Pancreas (tissue), 10 donors: ENCODE measurements at regions not wholly inside any gene's neighbourhood (a gene's known extent, or its start where the extent isn't known, plus 50 kb on each side); places are given as distances from the start of the nearest gene placed in this dataset.
A peak's percentile ranks its signal among the peaks of the same experiment; 100 is the strongest.

ENCODE experiments used
- ATAC-seq, 4 donors: fragments of 200-7000 bp; cut with Tn5 transposase; one replicate each; pipeline versions ENCODE4 v1.8.0 to v1.9.1; 2020; ENCODE audit warnings: mild to moderate bottlenecking in 4 of 4, moderate library complexity in 4 of 4
- DNase-seq, 6 donors: peaks; one replicate each; pipeline ENCODE4 v3.0.0-alpha.2; 2020
- FAIRE-seq: peaks from 2 replicates; lab custom pipeline; 2012; peaks lifted over from hg19 to GRCh38; lab: Jason Lieb, UNC
- H3K27ac ChIP-seq, 4 donors: fragments of 200-600 bp; sonication (generic); 1 replicate in 3 of 4; 2 replicates in 1 of 4; pipeline versions ENCODE4 v1.5.0 to v1.8.0; 2020
- H3K27me3 ChIP-seq, 4 donors: fragments of 200-600 bp; one replicate each; pipeline ENCODE4 v1.8.0; 2021
- H3K36me3 ChIP-seq, 3 donors: fragments of 200-600 bp; sonication (generic) in 1 of 3; one replicate each; pipeline versions ENCODE4 v1.5.0 to v1.8.0; 2020 to 2021
- H3K4me1 ChIP-seq, 3 donors: fragments of 200-600 bp; one replicate each; pipeline ENCODE4 v1.8.0; 2021
- H3K4me3 ChIP-seq, 4 donors: fragments of 200-600 bp; sonication (generic) in 2 of 4; one replicate each; pipeline versions ENCODE4 v1.5.0 to v1.8.0; 2020 to 2021
- H3K9me3 ChIP-seq, 4 donors: fragments of 200-600 bp; one replicate each; pipeline ENCODE4 v1.8.0; 2021
- whole genome bisulfite sequencing, 2 donors: extraction: QIAGEN DNeasy Blood & Tissue Kit; methylation state at CpG; one replicate each; pipeline ENCODE4 v1.1.7; 2013; 5-methylcytosine and 5-hydroxymethylcytosine counted together
- intact Hi-C, 3 donors: fragments of 100-400 bp; cut with DNase I; formaldehyde crosslinking; loops; one replicate each; pipeline versions ENCODE4 v1.11.1 to v1.14.2; 2022
- TF ChIP-seq, protein P1 (sequence below), 4 donors: fragments of 200-600 bp; sonication (generic) in 3 of 4; IDR thresholded peaks; one replicate each; pipeline versions ENCODE4 v1.5.0 to v1.8.0; 2021; ENCODE audit warnings: antibody characterized with exemption in 4 of 4
- donor health status: healthy with polysubstance abuse.
- donor health status: DM: no; HTN: no; CAD: no; lungs with moderate emphysema.
- donor health status: DM: no; HTN: no; CAD: no.
- donor health status: control.
- donor health status: control.
- donor health status: Bipolar disorder and iron deficiency.
- donor health status: DM: yes; HTN: yes; CAD: no.
- donor health status: DM: no; HTN: no; CAD: no.
- donor health status: DM: no; HTN: no; CAD: no.
- donor health status: DM: yes; HTN: yes; CAD: no.

DNA sequence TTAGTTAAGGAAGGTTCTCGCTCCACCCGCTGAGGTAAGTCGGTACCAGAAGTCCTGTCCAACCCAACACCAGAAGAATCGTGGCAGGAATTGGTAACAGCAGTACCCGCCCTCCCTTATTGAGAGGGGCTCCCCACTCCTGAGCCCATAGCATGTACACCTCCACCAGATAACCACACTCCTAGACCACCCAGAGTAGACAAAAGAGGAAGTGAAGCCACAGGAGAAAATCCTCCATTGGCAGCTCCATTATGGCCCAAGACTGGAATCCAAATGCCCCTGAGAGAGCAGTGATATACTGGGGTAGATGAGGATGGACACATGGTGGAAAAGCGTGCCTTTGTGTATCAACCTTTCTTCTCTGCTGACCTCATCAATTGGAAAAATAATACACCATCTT lies 106.1 kb upstream of the EPB41L4A start:
- Histone ChIP-seq H3K27ac (no peak overlapping the region), H3K27me3 (no peaks in the 10 kb centered on the region), H3K9me3 (no peaks in the 10 kb centered on the region), H3K4me1 (no peaks in the 10 kb centered on the region), H3K36me3 (no peaks in the 10 kb centered on the region), H3K4me3 (no peak overlapping the region)
- 89 to 98% methylated on average over 6 of the region's 6 CpGs for WGBS, 2 donors
- ATAC-seq (no peak), FAIRE-seq (no peak), DNase-seq (no peak)
- TF ChIP-seq, protein P1, sequence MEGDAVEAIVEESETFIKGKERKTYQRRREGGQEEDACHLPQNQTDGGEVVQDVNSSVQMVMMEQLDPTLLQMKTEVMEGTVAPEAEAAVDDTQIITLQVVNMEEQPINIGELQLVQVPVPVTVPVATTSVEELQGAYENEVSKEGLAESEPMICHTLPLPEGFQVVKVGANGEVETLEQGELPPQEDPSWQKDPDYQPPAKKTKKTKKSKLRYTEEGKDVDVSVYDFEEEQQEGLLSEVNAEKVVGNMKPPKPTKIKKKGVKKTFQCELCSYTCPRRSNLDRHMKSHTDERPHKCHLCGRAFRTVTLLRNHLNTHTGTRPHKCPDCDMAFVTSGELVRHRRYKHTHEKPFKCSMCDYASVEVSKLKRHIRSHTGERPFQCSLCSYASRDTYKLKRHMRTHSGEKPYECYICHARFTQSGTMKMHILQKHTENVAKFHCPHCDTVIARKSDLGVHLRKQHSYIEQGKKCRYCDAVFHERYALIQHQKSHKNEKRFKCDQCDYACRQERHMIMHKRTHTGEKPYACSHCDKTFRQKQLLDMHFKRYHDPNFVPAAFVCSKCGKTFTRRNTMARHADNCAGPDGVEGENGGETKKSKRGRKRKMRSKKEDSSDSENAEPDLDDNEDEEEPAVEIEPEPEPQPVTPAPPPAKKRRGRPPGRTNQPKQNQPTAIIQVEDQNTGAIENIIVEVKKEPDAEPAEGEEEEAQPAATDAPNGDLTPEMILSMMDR (IDR thresholded peaks at IDR 0.05), result no peak
- intact Hi-C loops, result no loop called here

DNA sequence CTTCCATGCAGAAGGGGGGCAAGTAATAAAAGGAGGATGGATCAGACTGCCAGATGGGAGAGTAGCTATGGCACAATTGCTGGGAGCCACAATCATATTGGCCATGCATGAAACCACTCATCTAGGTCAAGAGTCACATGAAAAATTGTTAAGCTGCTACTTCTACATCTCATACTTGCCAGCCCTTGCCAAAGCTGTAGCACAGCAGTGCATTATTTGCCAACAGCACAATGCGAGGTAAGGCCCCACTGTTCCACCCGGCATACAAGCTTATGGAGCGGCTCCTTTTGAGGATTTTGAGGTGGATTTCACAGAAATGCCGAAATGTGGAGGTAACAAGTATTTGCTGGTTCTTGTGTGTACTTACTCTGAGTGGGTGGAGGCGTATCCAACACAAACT lies 109.9 kb upstream of the EPB41L4A start:
- no peak overlapping the region for H3K4me3 ChIP-seq
- FAIRE-seq (no peak), ATAC-seq (no peak), DNase-seq (no peak)
- no peaks in the 10 kb centered on the region for H3K4me1 ChIP-seq
- no peaks in the 10 kb centered on the region for H3K27me3 ChIP-seq
- H3K27ac ChIP-seq, result no peak overlapping the region
- intact Hi-C loops, result no loop called here
- TF ChIP-seq, protein P1 (IDR thresholded peaks at IDR 0.05), result no peak
- 85 to 89% methylated on average over 5 of the region's 5 CpGs for WGBS, 2 donors
- no peaks in the 10 kb centered on the region for H3K9me3 ChIP-seq
- no peaks in the 10 kb centered on the region for H3K36me3 ChIP-seq

DNA sequence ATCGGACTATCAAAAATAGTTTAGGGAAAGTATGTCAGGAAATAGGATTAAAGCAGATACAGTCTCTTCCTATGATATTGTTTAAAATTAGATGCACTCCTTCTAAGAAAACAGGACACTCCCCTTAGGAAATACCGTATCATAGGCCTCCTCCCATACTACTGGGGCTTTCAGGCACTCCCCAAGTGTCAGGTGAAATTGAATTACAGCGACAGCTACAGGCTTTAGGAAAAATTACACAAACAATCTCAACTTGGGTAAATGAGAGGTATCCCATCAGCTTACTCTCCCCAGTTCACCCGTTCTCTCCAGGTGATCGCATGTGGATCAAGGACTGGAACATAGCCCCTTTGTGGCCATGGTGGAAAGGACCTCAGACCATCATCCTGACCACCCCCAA lies 110.4 kb upstream of the EPB41L4A start:
- no peak overlapping the region for H3K4me3 ChIP-seq
- H3K27ac ChIP-seq, result no peak overlapping the region
- intact Hi-C loops, result no loop called here
- 29 to 43% methylated on average over 5 of the region's 5 CpGs for WGBS, 2 donors
- no peaks in the 10 kb centered on the region for H3K4me1 ChIP-seq
- FAIRE-seq, result no peak
- TF ChIP-seq, protein P1 (IDR thresholded peaks at IDR 0.05), result no peak
- no peak for ATAC-seq
- DNase-seq, result no peak
- H3K9me3 ChIP-seq, result no peaks in the 10 kb centered on the region
- no peaks in the 10 kb centered on the region for H3K27me3 ChIP-seq
- H3K36me3 ChIP-seq, result no peaks in the 10 kb centered on the region

DNA sequence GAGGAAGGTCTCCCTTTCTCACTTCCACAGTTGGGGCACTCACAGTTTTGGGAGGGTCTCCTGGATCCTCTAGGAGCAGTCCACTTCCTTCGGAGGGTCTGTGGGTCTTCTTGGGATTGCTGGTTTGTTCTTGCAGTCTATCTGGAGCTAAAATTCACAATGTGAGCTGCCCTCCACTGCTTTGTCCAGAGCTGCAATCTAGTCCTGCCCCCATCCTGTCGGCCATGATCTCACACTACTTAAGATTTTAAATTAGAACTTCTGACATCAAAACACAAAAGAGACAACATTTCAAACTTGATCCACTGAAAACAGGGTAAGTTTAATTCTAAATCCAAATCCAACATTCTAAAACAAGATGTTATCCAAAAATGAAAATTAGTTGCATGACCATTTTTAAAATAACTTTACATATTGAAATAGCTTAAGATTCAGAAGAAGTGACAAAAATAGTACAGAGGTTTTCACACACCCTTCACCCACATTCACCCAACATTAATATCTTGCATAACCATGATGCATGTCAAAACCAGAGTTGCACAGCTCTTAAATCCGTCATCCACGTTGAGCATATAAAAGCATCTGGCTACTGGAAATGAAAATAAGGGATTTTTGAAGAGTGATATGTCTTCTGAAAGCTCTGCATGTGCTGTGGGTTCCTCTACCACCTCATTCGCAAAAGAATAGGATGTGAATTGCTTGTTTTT lies 113.7 kb upstream of the EPB41L4A start:
- no peaks in the 10 kb centered on the region for H3K4me1 ChIP-seq
- no peak overlapping the region for H3K4me3 ChIP-seq
- no peaks in the 10 kb centered on the region for H3K36me3 ChIP-seq
- WGBS, 2 donors, result 81 to 89% methylated on average over 5 of the region's 5 CpGs
- H3K27ac ChIP-seq, result no peak overlapping the region
- ATAC-seq (no peak), FAIRE-seq (no peak), DNase-seq (no peak)
- H3K9me3 ChIP-seq, result no peaks in the 10 kb centered on the region
- TF ChIP-seq, protein P1 (IDR thresholded peaks at IDR 0.05), result no peak
- H3K27me3 ChIP-seq, result no peaks in the 10 kb centered on the region
- intact Hi-C loops, result no loop called here

DNA sequence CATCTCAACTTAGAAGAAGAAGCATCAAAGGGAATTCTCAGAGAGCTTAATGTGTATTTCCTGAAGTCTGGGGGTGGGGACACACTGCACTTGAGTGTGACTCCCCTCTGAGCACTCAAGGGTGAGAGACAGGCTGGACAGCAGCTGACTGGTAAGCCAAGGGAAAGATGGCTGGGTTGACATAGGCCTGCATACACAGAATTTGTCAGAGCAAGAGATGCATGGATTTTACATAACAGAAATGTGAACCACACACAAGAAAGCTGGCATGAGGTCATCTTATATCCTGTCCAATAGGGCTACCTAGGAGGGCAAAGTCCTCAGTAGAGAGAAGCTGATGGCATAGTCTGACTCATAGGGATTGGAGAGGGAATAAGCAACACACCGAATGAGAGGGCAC lies 114.3 kb upstream of the EPB41L4A start:
- H3K27me3 ChIP-seq, result no peaks in the 10 kb centered on the region
- no peaks in the 10 kb centered on the region for H3K4me1 ChIP-seq
- TF ChIP-seq, protein P1 (IDR thresholded peaks at IDR 0.05), result no peak
- no peaks in the 10 kb centered on the region for H3K36me3 ChIP-seq
- no peaks in the 10 kb centered on the region for H3K9me3 ChIP-seq
- 0 to 24% methylated on average over 1 of the region's 1 CpG for WGBS, 2 donors
- intact Hi-C loops, result no loop called here
- DNase-seq (peak in 2 of 6 donors; percentile 19 to 27), ATAC-seq (peak; percentile 95 to 99 (median 98)), FAIRE-seq (no peak)
- no peak overlapping the region for H3K4me3 ChIP-seq
- H3K27ac ChIP-seq, result no peak overlapping the region
